ENCODE measurements at regions not wholly inside any gene's neighbourhood (a gene's known extent, or its start where the extent isn't known, plus 50 kb on each side); places are given as distances from the start of the nearest gene placed in this dataset.

- DNase-seq, result peak; percentile 37
Measured at GRCh38 chr11:69918938-69919650, 99.9 kb upstream of the FGF3 start.

GRCh38 chr11:69919659-69920344 is 100.6 kb upstream of the FGF3 start:
- DNase-seq, result no peak

- no peak for DNase-seq
Measured at GRCh38 chr11:69920345-69921127, 101.3 kb upstream of the FGF3 start.

- DNase-seq, result no peak
Measured at GRCh38 chr11:69921128-69922014, 102.2 kb upstream of the FGF3 start.

GRCh38 chr11:69922015-69922595 is 102.9 kb upstream of the FGF3 start:
- no peak for DNase-seq

GRCh38 chr11:69922596-69923111 is 103.4 kb upstream of the FGF3 start:
- DNase-seq, result no peak

- DNase-seq, result no peak
Measured at GRCh38 chr11:69923196-69923595, 104.0 kb upstream of the FGF3 start.

GRCh38 chr11:69923641-69924307 is 104.6 kb upstream of the FGF3 start:
- no peak for DNase-seq

- DNase-seq, result no peak
Measured at GRCh38 chr11:69924308-69925161, 105.3 kb upstream of the FGF3 start.

GRCh38 chr11:69925366-69926196 is 106.4 kb upstream of the FGF3 start:
- no peak for DNase-seq

- DNase-seq, result no peak
Measured at GRCh38 chr11:69926376-69927050, 107.3 kb upstream of the FGF3 start.

- DNase-seq, result no peak
Measured at GRCh38 chr11:69928121-69928520, 108.9 kb upstream of the FGF3 start.

- no peak for DNase-seq
Measured at GRCh38 chr11:69928975-69929374, 109.8 kb upstream of the FGF3 start.

GRCh38 chr11:69930081-69931059 is 111.2 kb upstream of the FGF3 start:
- no peak for DNase-seq

GRCh38 chr11:69931060-69931910 is 112.1 kb upstream of the FGF3 start:
- DNase-seq, result no peak

GRCh38 chr11:69931994-69932910 is 113.0 kb upstream of the FGF3 start:
- DNase-seq, result no peak

Measured in NCI-H2227 treated with DMSO at 0.1 percent for 48 hours (cell line).